Activated naive CD4-positive, alpha-beta T cell treated with anti-CD3 and anti-CD28 coated beads, Interleukin-2, amount 10 ng/mL, durations not matched to agents 7 days and 5 days (primary cell): ENCODE measurements at regions not wholly inside any gene's neighbourhood (a gene's known extent, or its start where the extent isn't known, plus 50 kb on each side); places are given as distances from the start of the nearest gene placed in this dataset.
"Not testable (repeated sequence)": the region's sequence is repeated elsewhere in the genome, so short reads cannot be mapped to it uniquely, and the experiment has no call there.

Experiments
- CTCF ChIA-PET: fragments of 350-600 bp; sonication (Branson Sonifier 250); formaldehyde crosslinking; loops from one replicate; lab custom pipeline; 2021; ENCODE audit warnings: antibody characterized with exemption; lab: Charles Lee
- DNase-seq: peaks from one replicate; pipeline ENCODE4 v3.0.0-alpha.2; 2020
- H3K27ac Mint-ChIP-seq: one replicate; pipeline ENCODE4 v1.8.0; 2021; ENCODE audit warnings: mild to moderate bottlenecking, moderate library complexity, mixed read lengths
- H3K27me3 Mint-ChIP-seq: one replicate; pipeline ENCODE4 v1.8.0; 2021; ENCODE audit warnings: mild to moderate bottlenecking, mixed read lengths
- H3K36me3 Mint-ChIP-seq: one replicate; pipeline ENCODE4 v1.8.0; 2021; ENCODE audit warnings: mixed read lengths
- H3K4me1 Mint-ChIP-seq: one replicate; pipeline ENCODE4 v1.8.0; 2021; ENCODE audit warnings: mixed read lengths
- H3K4me3 Mint-ChIP-seq: one replicate; pipeline ENCODE4 v1.8.0; 2021; ENCODE audit warnings: mild to moderate bottlenecking, moderate library complexity, mixed read lengths
- H3K9me3 Mint-ChIP-seq: one replicate; pipeline ENCODE4 v1.8.0; 2021; ENCODE audit warnings: mixed read lengths

DNA sequence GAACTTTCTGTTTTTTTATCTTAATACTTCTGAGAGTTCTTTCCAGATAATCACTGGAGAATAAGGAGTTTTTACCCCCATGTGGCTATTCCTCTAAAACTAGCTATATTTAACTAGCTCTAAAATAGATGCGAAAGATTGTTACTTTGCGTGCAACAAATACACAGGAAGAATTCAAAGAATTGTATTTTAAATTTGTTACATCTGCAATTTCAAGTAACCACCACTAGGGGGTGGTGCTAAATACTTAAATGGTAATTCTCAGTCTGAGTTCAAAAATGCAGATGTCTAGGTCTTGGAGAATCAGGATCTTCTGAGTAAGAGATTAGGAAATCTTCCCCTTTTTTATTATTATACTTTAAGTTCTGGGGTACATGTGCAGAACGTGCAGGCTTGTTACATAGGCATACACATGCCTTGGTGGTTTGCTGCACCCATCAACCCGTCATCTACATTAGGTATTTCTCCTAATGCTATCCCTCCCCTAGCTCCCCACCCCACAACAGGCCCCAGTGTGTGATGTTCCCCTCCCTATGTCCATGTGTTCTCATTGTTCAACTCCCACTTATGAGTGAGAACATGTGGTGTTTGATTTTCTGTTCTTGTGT is 346.9 kb downstream of the GOLGA6L6 start:
- H3K9me3 Mint-ChIP-seq, H3K4me3 Mint-ChIP-seq, H3K4me1 Mint-ChIP-seq, H3K36me3 Mint-ChIP-seq, H3K27ac Mint-ChIP-seq, H3K27me3 Mint-ChIP-seq, DNase-seq: not testable (repeated sequence)
- CTCF ChIA-PET: interaction anchor here (0.8 kb wide), 1 partner anchor 11 kb away, joined by 4 read pairs; no protein-coding TSS in a partner anchor

DNA sequence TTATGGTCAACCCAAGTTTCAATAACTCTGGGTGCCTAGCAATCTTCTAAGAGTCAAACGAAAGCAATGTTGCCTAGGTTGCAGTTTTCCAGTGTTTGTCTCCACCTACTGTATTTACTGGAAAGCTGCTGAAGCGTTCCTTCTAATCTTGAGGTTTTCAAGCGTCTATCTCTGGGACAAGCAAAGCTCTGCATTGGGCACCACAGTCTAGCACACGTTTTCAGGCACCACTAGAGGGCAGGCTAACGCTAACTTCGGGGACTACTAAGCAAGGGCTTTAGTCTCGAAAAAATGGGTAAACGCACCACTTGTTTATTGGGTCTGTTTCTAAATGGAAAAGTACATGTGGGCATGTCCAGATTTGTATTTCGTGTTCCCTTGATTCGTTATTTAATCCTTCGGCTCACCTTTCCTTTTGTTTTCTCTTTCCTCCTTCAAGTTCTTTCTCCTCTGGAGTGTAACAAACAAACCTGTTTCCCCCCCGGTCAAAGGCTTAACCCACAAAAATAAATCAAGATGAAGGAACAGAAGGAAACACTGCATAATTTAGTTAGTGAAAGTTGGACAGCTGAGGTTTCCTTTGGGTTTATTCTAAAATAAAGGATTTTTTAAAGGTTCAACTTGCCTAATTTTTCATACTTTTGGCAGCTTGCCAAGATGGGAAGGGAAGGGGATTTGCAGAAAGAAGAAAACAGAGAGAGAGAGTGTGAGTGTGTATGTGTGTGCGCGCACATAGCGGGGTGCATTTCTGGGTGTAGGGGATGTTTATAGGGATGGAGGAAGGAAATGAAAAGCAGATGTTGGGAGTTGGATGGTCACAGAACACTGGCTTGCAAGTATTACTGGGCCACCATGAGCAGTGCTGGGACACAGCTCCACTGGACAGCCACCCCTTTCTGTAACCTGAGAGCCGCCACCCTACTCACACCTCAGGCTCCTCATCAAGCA is 348.3 kb downstream of the GOLGA6L6 start:
- H3K27me3 Mint-ChIP-seq, H3K4me3 Mint-ChIP-seq, CTCF ChIA-PET, H3K4me1 Mint-ChIP-seq, H3K9me3 Mint-ChIP-seq, H3K27ac Mint-ChIP-seq, H3K36me3 Mint-ChIP-seq: not testable (repeated sequence)
- peak; percentile 68 for DNase-seq

DNA sequence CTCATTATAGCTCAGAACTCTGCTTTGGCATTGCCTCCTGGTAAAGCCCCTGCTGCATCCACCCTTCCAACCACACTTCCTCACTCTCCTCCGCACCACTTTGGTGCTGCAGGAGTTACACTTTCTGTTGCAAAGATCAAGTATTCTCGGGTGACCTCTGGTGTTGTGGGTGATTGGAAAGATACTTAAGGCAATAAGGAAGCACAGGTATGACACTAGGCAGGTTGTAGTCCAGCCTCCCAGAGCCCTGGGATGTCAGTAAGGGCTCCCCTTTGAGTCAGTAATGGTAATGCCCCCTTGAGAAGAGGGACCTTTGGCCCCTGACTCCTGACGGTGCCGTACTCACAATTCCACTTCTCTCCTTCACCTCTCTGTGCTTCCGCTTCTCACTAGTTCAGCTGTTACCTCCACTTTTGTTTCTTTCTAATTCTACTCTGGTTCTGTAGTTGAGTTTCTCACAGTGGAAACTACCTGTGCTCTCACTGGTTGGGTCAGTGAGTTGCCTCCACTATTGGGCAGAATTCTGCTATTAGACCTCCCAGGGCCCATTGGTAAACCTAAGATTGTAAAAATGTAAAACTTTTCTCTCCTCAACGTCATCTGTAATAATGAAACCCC is 350.0 kb downstream of the GOLGA6L6 start:
- CTCF ChIA-PET, H3K27me3 Mint-ChIP-seq, DNase-seq, H3K36me3 Mint-ChIP-seq, H3K27ac Mint-ChIP-seq, H3K4me3 Mint-ChIP-seq, H3K4me1 Mint-ChIP-seq, H3K9me3 Mint-ChIP-seq: not testable (repeated sequence)

DNA sequence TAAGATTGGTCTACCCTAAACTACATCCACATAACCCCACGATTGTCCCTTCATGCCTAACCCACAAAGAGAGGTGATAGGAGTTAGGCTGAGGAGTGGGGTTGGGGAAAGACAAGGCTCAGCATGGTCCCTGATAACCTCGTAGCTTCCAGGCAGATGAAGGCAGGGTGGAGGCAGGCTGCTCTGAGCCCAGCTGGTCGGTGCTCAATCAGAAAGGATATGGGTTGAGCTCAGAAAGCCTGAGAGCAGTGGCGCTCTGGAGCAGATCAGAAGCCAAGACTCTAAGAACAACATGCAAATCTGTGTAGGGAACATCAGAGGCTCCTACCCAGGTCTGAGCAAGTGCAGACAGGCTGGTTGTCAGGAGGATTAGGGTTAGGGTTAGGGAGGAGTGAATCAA is 353.0 kb downstream of the GOLGA6L6 start:
- CTCF ChIA-PET, DNase-seq, H3K27me3 Mint-ChIP-seq, H3K27ac Mint-ChIP-seq, H3K9me3 Mint-ChIP-seq, H3K4me3 Mint-ChIP-seq, H3K4me1 Mint-ChIP-seq, H3K36me3 Mint-ChIP-seq: not testable (repeated sequence)

DNA sequence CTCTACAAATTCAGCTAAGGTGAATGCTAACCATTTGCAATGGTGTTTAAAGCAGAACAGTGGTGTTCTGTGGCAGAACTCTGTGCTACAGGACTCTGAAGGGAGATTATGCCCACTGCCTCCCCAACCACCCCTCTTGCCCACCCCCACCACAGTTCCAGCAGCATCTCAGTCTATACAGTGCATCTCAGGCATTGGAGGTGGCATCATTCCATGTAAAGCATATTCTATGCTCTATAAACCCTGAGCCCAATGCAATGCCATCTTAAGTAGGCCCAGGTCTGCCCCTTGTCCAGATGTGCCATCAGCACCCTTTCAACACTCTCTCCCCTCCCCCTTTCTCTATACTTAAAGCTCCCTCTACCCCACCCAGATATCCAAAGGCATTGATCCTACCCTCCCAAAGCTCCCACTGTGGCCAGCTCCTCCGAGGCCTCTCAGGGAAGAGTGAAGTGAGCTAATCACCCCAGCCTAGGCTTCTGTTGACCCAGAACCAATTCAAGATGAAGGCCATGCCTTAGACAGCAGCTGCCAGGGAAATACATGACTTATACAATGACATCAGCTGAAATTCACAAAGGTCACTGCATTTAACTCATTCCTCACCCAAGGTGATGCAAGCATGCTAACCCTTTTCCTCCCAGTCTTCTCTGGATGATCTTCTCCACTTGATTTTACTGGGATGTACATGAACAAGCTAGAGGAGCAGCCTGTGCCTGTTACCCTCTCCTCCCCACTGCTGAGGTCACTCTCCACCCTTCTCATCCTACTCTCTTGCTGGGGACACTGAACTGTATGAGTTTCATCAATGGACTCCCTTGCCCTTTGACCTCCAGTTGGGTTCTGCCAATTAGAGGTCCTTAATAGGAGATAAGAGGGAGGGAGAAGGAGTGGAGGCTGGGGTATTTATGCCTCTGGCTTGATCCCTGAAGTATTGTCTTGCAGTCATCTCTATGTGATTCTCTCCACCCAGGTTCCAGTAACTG is 353.9 kb downstream of the GOLGA6L6 start:
- H3K36me3 Mint-ChIP-seq, H3K27me3 Mint-ChIP-seq, H3K27ac Mint-ChIP-seq, CTCF ChIA-PET, DNase-seq, H3K4me3 Mint-ChIP-seq, H3K4me1 Mint-ChIP-seq, H3K9me3 Mint-ChIP-seq: not testable (repeated sequence)

DNA sequence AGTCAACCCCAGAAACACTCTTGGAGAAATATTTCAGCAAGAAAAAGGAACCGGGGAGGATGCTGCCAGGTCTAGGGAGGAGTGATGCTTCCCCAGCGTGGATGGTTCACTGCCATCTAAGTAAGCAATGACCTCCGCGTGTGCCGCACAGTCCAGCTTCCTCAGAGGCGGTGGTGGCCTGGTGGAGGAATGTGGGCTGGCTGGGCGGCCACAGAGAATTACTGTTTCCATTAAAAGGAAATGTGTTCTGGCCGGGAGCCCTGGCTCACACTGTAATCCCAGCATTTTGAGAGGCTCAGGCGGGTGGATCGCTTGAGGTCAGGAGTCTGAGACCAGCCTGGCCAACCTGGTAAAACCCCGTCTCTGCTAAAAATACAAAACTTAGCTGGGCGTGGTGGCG is 356.7 kb downstream of the GOLGA6L6 start:
- H3K27ac Mint-ChIP-seq, H3K4me3 Mint-ChIP-seq, H3K36me3 Mint-ChIP-seq, DNase-seq, CTCF ChIA-PET, H3K9me3 Mint-ChIP-seq, H3K4me1 Mint-ChIP-seq, H3K27me3 Mint-ChIP-seq: not testable (repeated sequence)

DNA sequence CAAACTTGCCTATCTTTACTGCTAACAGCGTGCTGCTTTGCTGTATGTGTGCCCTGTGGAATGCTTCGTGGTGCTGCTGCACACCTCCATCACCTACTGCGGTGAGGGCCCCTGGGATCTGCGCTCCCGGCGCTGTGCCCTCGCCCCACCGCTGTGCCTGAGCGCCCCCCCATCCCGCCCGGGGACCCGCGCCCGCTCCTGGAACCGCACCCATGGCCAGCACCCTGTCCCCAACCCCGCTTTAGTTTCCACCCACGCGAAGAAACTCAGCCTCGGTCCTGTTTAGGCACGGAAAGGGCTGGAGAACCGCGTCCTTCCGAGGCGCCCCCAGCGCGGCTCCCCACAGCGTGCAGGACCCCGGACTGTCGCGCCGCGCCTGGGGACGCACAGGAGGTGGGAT is 373.4 kb downstream of the GOLGA6L6 start:
- H3K4me1 Mint-ChIP-seq, H3K36me3 Mint-ChIP-seq, H3K27ac Mint-ChIP-seq, DNase-seq, CTCF ChIA-PET, H3K4me3 Mint-ChIP-seq, H3K9me3 Mint-ChIP-seq, H3K27me3 Mint-ChIP-seq: not testable (repeated sequence)

DNA sequence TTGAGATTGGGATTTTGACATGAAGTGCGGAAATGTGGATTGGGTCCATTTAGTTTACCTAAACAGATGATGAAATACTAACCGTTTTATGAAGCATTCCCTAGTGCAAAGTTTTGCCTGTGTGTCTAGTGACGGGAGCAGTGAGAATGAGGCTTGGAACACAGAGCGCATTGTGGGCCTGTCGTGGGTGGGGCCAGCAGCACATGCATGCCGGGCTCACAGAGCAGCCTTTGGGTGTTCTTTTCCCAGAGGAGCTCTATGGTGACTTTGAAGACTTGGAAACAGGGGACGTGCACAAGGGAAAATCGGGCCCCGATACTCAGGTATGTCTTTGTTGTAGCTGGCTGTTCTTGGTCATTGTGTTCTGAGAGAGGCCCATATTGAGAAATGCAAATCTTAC is 388.1 kb downstream of the GOLGA6L6 start:
- H3K4me3 Mint-ChIP-seq, H3K27ac Mint-ChIP-seq, H3K36me3 Mint-ChIP-seq, DNase-seq, H3K27me3 Mint-ChIP-seq, H3K4me1 Mint-ChIP-seq, CTCF ChIA-PET, H3K9me3 Mint-ChIP-seq: not testable (repeated sequence)

DNA sequence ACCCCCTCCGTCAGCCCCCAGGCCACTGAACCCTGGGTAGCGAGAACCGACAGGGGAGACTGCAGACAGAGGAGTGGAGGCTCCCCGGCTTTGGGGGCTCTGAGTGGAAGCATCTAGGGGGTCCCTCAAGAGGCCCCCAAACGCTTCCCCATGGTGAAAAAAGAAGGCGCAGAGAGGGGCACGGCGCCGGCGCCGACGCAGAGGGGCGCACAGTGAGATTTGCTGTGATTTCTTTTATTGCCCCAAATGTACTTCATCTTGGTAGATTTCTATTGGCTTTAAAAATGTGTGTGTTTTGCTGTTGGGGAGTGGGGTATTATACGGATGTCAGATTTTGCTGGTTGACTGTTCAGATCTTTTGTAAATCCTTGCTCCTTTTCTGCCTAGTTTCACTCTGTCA is 392.9 kb downstream of the GOLGA6L6 start:
- not testable (repeated sequence) for DNase-seq, H3K9me3 Mint-ChIP-seq

DNA sequence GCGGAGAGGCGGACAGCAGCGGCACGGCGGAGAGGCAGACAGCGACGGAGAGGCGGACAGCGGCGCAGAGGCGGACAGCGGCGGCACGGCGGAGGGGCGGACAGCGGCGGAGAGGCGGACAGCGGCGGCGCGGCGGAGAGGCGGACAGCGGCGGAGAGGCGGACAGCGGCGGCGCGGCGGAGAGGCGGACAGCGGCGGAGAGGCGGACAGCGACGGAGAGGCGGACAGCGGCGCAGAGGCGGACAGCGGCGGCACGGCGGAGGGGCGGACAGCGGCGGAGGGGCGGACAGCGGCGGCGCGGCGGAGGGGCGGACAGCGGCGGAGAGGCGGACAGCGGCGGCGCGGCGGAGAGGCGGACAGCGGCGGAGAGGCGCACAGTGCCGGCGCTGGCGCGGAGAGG is 393.6 kb downstream of the GOLGA6L6 start:
- H3K36me3 Mint-ChIP-seq, H3K27me3 Mint-ChIP-seq, H3K4me1 Mint-ChIP-seq, H3K27ac Mint-ChIP-seq, H3K9me3 Mint-ChIP-seq, H3K4me3 Mint-ChIP-seq, CTCF ChIA-PET, DNase-seq: not testable (repeated sequence)

More for the DNA sequence above, 392.9 kb downstream of the GOLGA6L6 start:
- H3K27ac Mint-ChIP-seq, H3K36me3 Mint-ChIP-seq, H3K27me3 Mint-ChIP-seq, H3K4me1 Mint-ChIP-seq, H3K4me3 Mint-ChIP-seq, CTCF ChIA-PET: not testable (repeated sequence)

DNA sequence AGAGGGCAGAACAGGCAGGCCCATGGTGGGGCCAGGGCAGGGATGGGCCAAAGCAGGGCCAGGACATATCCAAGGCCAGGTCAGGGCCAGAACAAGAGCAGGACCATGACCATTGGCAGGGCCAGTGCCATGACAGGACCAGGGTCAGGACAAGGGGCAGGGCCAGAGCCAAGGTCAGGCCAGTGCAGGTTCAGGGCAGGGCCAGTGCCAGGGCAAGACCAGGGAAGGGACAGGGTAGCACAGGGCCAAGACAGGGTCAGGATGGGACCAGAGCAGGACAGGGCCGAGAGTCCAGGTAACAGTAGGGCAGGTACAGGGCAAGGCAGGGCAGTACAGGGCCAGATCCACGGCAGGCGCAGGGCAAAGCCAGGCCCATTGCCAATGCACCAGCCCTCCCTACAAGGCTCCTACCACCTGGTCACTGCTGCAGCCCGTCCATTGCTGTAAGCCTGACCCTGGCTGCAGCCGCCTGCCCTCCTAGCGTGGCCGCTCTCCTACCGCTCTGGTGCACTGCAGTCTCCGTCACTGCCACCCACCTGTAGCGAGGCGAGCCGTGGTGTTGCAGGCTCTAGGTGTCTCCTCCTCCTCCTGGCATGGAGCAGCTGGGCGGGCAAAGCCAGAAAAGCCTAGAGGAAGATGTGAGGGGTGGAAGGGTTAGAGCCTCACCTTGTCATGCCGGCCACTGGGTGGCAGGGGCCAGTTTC is 397.1 kb downstream of the GOLGA6L6 start:
- H3K4me1 Mint-ChIP-seq, H3K4me3 Mint-ChIP-seq, CTCF ChIA-PET, H3K9me3 Mint-ChIP-seq, DNase-seq, H3K27me3 Mint-ChIP-seq, H3K27ac Mint-ChIP-seq, H3K36me3 Mint-ChIP-seq: not testable (repeated sequence)

DNA sequence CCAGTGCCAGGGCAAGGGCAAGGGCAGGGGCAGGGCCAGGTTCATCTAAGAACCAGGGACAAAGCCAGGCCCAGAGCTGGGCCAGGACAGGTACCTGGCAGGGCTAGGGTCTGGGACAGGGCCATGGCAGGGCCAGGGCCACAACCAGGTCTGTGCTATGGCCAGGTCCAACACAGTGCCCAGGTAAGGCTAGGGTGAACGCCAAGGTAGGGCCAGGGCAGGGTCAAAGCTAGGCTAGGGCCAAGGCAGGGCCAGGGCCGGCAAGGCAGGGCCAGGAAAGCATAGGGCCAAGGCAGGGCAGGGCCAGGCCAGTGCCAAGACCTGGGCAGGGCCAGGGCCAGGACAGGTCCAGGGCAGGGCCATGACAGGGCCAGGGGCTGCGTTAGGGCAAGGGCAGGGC is 398.7 kb downstream of the GOLGA6L6 start:
- H3K4me1 Mint-ChIP-seq, H3K36me3 Mint-ChIP-seq, H3K27ac Mint-ChIP-seq, H3K9me3 Mint-ChIP-seq, DNase-seq, H3K4me3 Mint-ChIP-seq, H3K27me3 Mint-ChIP-seq, CTCF ChIA-PET: not testable (repeated sequence)

DNA sequence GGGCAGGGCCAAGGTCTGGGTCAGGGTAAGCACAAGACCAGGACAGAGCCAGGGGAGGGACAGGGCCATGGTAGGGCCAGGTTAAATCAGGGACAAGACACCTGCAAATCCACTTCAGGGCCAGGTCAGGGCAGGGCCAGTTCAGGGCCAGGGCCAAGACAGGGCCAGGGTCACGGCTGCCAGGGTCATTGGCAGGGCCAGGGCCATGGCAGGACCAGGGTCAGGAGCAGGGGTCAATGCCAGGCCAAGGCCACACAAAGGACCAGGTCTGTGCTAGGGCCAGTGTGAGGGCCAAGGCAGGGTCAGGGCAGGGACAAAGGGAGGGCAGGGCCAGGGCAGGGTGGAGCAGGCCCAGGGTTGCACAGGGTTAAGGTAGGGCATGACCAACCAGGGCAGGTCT is 399.2 kb downstream of the GOLGA6L6 start:
- CTCF ChIA-PET, H3K4me1 Mint-ChIP-seq, H3K27ac Mint-ChIP-seq, H3K9me3 Mint-ChIP-seq, H3K4me3 Mint-ChIP-seq, H3K27me3 Mint-ChIP-seq, H3K36me3 Mint-ChIP-seq, DNase-seq: not testable (repeated sequence)
